ENCODE measurements at regions not wholly inside any gene's neighbourhood (a gene's known extent, or its start where the extent isn't known, plus 50 kb on each side); places are given as distances from the start of the nearest gene placed in this dataset.

DNA sequence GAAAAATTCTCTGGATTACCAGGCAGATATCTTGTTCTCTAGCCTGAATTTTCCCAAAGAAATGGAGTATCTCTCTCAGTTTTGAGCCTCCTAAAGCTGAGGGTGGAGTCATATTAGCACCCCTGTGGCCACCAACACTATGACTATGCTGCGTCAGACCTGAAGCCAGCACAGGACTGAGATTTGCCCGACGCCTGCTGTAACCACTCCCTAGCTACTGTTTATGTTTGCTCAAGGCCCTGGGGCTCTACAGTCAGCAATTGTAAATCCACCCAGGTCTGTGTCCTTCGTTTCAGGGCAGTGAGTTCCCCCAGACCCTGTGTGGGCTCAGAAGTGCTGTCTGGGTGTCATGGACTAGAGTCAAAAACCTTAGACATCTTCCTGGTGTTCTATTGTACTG lies 61.4 kb downstream of the ZXDA start:
- no peak for DNase-seq (ENCODE audit: low read depth)

GRCh38 chrX:57822818-57823217 lies 87.4 kb downstream of the ZXDA start:
- DNase-seq (ENCODE audit: low read depth) = no peak

DNA sequence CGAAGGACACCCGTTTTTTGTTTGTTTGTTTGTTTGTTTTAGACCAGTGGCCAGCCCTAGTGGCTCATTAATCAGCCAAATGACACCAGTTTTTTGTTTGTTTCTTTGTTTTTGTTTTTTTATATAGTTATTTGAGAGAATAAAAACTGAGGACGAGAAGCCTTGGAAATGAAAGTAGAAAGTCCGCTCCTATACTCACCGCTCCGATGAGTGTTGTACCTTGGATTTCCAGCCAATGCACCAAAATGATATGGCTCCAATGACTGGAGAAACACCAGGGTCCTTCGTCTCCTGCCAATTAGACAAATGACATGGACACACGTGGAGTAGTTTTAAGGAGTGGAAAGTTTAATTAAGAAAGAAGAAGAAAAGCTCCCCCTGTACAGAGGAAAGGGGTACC lies 87.9 kb downstream of the ZXDA start:
- no peak for DNase-seq (ENCODE audit: low read depth)

DNA sequence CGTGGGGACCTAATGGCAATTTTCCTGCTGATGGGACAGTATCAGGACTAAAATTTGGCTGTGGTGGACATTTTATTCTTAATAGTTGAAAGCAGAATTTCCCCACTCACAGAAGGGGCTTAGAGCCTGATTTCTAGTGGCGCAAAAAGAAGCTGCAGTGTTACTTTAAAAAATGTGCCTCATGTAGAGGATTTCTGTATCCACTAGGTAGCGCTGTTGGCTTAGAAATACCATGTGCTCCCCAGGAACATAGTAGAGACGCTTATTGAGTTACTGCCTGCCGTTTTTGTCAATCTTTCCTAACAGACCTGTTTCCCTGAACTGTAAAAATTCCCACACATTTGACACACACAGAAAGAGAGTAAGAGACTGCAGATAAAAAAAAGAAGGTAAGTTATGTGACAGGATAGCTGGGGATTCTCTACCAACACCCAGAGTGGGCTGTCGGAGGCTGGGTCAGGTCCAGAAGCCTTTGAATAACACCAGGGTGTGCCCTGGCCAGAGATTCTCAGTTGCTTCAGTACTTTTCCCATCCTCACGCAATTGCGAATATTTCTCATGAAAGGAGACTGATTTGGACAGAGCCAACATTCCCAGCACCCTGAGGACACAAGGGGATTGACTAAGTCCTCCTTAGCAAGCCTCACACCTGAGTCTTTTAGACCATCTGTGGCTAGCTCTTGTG lies 88.4 kb downstream of the ZXDA start:
- DNase-seq (ENCODE audit: low read depth) = peak; percentile 23

DNA sequence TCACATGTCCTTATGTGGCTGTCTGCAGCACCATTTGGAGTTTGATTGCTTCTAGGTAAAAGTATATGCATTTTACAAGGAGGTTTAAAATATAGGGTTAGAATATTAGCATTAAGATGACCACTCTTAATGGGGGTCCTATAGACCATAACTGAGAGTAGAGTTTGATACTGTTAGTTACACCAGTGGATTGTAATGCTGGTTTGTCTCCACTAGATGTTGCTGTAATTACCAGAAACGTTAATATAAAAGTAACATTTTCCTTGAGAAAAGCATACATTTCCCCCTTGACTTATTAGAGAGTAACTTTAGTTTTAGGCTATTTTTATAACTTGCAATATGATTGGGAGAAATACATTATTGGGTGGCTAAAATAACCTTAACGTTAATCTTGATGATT lies 93.0 kb downstream of the ZXDA start:
- DNase-seq (ENCODE audit: low read depth) = no peak

- DNase-seq (ENCODE audit: low read depth) = no peak
Observed at GRCh38 chrX:57772637-57773036, 92.6 kb upstream of the NLRP2B start.

GRCh38 chrX:57771689-57772088 lies 91.6 kb upstream of the NLRP2B start:
- DNase-seq (ENCODE audit: low read depth) = no peak

DNA sequence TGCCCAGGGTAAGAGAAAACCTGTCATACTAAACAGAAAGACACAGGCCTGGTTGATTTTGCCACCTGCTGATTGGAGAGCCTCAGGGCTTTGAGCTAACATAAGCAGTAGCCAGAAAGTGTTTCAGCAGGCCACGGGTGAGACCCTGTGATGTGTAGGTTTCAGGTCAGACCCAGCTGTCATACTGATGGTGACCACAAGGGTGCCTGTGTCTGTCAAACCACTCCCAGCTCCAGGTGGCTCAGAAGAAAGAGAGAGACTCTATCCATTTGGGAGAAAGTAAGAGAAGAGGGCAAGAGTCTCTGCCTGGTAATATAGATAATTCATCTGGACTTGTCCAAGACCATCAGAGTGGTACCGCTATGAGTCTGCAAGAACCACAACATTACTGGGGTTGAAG lies 72.8 kb upstream of the NLRP2B start:
- DNase-seq (ENCODE audit: low read depth) = no peak

DNA sequence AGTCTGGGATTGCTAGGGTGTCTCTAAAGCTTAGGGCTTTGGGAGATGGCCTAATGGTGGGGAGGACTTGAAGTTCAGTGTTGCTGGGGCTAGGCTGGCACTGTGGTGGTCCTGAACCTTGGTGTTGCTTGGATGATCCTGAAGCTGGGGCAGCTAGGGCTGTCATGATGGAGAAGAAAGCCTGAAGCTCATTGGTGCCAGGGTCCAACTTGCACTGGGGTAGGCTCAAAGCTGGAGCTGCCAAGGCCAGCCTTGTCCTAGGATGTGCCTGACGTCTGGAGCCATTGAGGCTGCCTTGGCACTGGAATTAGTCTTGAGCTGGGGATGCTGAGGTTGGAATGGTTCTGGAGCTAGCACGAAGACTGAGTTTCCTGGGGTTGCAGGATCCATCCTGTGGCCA lies 61.0 kb upstream of the NLRP2B start:
- DNase-seq (ENCODE audit: low read depth) = no peak

- DNase-seq (ENCODE audit: low read depth) = no peak
Observed at GRCh38 chrX:57737881-57738280, 57.8 kb upstream of the NLRP2B start.

Data from GM04504 (cell line).